WTC11 (cell line): ENCODE measurements at regions not wholly inside any gene's neighbourhood (a gene's known extent, or its start where the extent isn't known, plus 50 kb on each side); places are given as distances from the start of the nearest gene placed in this dataset.

Source experiments
- ATAC-seq: fragments of 200-7000 bp; cut with Tn5 transposase; 2 replicates; pipeline ENCODE4 v1.10.0; 2021; ENCODE audit warnings: mild to moderate bottlenecking, moderate library complexity
- CTCF ChIA-PET: fragments of 300-600 bp; sonication (Branson Sonifier 250); formaldehyde crosslinking; loops from one replicate; lab custom pipeline; 2021; ENCODE audit warnings: antibody characterized with exemption; lab: Charles Lee
- POLR2A ChIA-PET: fragments of 350-600 bp; sonication (Branson Sonifier 250); formaldehyde crosslinking; loops from one replicate; lab custom pipeline; 2021; ENCODE audit warnings: antibody characterized with exemption; lab: Charles Lee
- DNase-seq: peaks from one replicate; pipeline ENCODE4 v3.0.0; 2021; ENCODE audit warnings: low spot score
- H3K27ac Mint-ChIP-seq: 2 replicates; pipeline ENCODE4 v1.8.0; 2021; ENCODE audit warnings: mixed read lengths
- H3K27me3 Mint-ChIP-seq: 2 replicates; pipeline ENCODE4 v1.8.0; 2021; ENCODE audit warnings: low read depth, mild to moderate bottlenecking, moderate library complexity, mixed read lengths
- H3K36me3 Mint-ChIP-seq: 2 replicates; pipeline ENCODE4 v1.8.0; 2021; ENCODE audit warnings: mixed read lengths
- H3K4me1 Mint-ChIP-seq: 2 replicates; pipeline ENCODE4 v1.8.0; 2022; ENCODE audit warnings: mixed read lengths
- H3K4me3 Mint-ChIP-seq: 2 replicates; pipeline ENCODE4 v1.8.0; 2021; ENCODE audit warnings: mild to moderate bottlenecking, moderate library complexity, mixed read lengths
- H3K9me3 Mint-ChIP-seq: 2 replicates; pipeline ENCODE4 v1.8.0; 2021; ENCODE audit warnings: mixed read lengths
- AFF4 ChIP-seq: sonication (generic); formaldehyde crosslinking; IDR thresholded peaks from 2 replicates; pipeline ENCODE4 v1.8.1; 2023; ENCODE audit warnings: mild to moderate bottlenecking, missing genetic modification reagents, borderline replicate concordance
- CREM ChIP-seq: sonication (generic); formaldehyde crosslinking; IDR thresholded peaks from 2 replicates; pipeline ENCODE4 v1.8.1; 2022; ENCODE audit warnings: mild to moderate bottlenecking, missing genetic modification reagents, moderate library complexity
- FOXK1 ChIP-seq: sonication (generic); formaldehyde crosslinking; IDR thresholded peaks from 2 replicates; pipeline ENCODE4 v1.8.0; 2022; ENCODE audit warnings: mild to moderate bottlenecking, moderate library complexity, missing genetic modification reagents
- JUN ChIP-seq: sonication (generic); formaldehyde crosslinking; IDR thresholded peaks from 2 replicates; pipeline ENCODE4 v1.8.0; 2023; ENCODE audit warnings: mild to moderate bottlenecking, missing genetic modification reagents
- MYBL2 ChIP-seq: sonication (generic); formaldehyde crosslinking; IDR thresholded peaks from 2 replicates; pipeline ENCODE4 v1.8.1; 2023; ENCODE audit warnings: mild to moderate bottlenecking, moderate library complexity, missing genetic modification reagents
- NFYB ChIP-seq: sonication (generic); formaldehyde crosslinking; conservative IDR thresholded peaks from 2 replicates; pipeline ENCODE4 v1.8.0; 2022; ENCODE audit warnings: low read depth, missing genetic modification reagents
- OVOL2 ChIP-seq: fragments of 250-450 bp; sonication (Bioruptor Pico); IDR thresholded peaks from 2 replicates; pipeline ENCODE4 v1.9.0; 2021; ENCODE audit warnings: mild to moderate bottlenecking, borderline replicate concordance
- SMAD4 ChIP-seq: sonication (generic); formaldehyde crosslinking; IDR thresholded peaks from 2 replicates; pipeline ENCODE4 v1.8.0; 2022; ENCODE audit warnings: mild to moderate bottlenecking, missing genetic modification reagents
- TEAD1 ChIP-seq: sonication (generic); formaldehyde crosslinking; IDR thresholded peaks from 2 replicates; pipeline ENCODE4 v1.8.0; 2022; ENCODE audit warnings: mild to moderate bottlenecking, missing genetic modification reagents
- ZNF281 ChIP-seq: sonication (generic); formaldehyde crosslinking; IDR thresholded peaks from 2 replicates; pipeline ENCODE4 v1.8.0; 2023; ENCODE audit warnings: mild to moderate bottlenecking, missing genetic modification reagents
- ZNF423 ChIP-seq: fragments of 250-450 bp; sonication (Bioruptor Pico); IDR thresholded peaks from 2 replicates; pipeline ENCODE4 v2.1.2; 2022; ENCODE audit warnings: mild to moderate bottlenecking, moderate library complexity
- TF ChIP-seq, protein P1 (sequence below): sonication (generic); formaldehyde crosslinking; IDR thresholded peaks from 2 replicates; pipeline ENCODE4 v1.8.0; 2022; ENCODE audit warnings: mild to moderate bottlenecking, missing genetic modification reagents
- TF ChIP-seq, protein P2 (sequence below): sonication (generic); formaldehyde crosslinking; IDR thresholded peaks from 2 replicates; pipeline ENCODE4 v1.8.0; 2022; ENCODE audit warnings: mild to moderate bottlenecking, missing genetic modification reagents
- TF ChIP-seq, protein P3 (sequence below): sonication (generic); formaldehyde crosslinking; IDR thresholded peaks from 2 replicates; pipeline ENCODE4 v1.8.0; 2022; ENCODE audit warnings: mild to moderate bottlenecking, missing genetic modification reagents
- TF ChIP-seq, protein P4 (sequence below): fragments of 250-450 bp; sonication (Bioruptor Pico); IDR thresholded peaks from 2 replicates; pipeline ENCODE4 v1.9.0; 2021; ENCODE audit warnings: mild to moderate bottlenecking

DNA sequence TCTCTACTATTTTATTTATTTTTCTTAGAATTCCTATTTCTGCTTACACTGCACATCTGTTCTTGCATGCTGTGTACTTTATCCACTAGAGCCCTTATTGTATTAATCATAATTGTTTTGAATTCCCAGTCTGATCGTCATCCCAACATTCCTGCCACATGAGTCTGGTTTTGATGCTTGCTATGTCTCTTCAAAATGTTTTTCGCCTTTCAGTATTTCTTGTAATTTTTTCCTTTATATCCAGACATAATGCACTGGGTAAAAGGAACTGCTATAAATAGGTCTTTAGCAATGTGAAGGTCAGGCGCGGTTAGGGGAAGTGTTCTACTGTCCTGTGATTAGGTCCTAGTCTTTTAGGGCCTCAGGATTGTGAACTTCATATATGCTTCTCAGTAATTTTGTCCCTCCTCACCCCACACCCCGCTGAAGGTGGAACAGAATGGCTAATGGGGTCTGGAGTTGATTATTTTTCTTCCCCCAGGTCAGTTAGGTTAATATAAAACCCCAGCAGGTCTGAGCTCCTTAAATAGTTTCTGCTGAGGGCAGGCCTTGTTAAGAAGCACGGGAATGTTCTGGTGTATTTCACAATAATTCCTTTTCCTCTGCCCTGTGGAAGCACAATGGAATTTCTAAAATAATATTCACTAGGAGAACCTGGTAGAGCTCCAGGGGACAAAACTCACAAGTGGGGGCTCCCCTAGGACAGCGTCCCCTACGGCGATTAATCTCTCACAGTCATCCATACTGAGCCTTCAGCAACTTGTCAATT, 146.6 kb upstream of the TUT7 start:
- TF ChIP-seq MYBL2 (CRISPR knock-in tag) (no peak), CREM (CRISPR knock-in tag) (no peak), NFYB (CRISPR knock-in tag) (no peak), AFF4 (CRISPR knock-in tag) (no peak), ZNF281 (CRISPR knock-in tag) (no peak), SMAD4 (CRISPR knock-in tag) (no peak), JUN (no peak), ZNF423 (CRISPR knock-in tag) (no peak), FOXK1 (CRISPR knock-in tag) (no peak), TEAD1 (CRISPR knock-in tag) (no peak)
- TF ChIP-seq, protein P1, sequence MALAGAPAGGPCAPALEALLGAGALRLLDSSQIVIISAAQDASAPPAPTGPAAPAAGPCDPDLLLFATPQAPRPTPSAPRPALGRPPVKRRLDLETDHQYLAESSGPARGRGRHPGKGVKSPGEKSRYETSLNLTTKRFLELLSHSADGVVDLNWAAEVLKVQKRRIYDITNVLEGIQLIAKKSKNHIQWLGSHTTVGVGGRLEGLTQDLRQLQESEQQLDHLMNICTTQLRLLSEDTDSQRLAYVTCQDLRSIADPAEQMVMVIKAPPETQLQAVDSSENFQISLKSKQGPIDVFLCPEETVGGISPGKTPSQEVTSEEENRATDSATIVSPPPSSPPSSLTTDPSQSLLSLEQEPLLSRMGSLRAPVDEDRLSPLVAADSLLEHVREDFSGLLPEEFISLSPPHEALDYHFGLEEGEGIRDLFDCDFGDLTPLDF (CRISPR knock-in tag): no peak
- TF ChIP-seq, protein P2, sequence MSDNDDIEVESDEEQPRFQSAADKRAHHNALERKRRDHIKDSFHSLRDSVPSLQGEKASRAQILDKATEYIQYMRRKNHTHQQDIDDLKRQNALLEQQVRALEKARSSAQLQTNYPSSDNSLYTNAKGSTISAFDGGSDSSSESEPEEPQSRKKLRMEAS (CRISPR knock-in tag): no peak
- TF ChIP-seq, protein P3, sequence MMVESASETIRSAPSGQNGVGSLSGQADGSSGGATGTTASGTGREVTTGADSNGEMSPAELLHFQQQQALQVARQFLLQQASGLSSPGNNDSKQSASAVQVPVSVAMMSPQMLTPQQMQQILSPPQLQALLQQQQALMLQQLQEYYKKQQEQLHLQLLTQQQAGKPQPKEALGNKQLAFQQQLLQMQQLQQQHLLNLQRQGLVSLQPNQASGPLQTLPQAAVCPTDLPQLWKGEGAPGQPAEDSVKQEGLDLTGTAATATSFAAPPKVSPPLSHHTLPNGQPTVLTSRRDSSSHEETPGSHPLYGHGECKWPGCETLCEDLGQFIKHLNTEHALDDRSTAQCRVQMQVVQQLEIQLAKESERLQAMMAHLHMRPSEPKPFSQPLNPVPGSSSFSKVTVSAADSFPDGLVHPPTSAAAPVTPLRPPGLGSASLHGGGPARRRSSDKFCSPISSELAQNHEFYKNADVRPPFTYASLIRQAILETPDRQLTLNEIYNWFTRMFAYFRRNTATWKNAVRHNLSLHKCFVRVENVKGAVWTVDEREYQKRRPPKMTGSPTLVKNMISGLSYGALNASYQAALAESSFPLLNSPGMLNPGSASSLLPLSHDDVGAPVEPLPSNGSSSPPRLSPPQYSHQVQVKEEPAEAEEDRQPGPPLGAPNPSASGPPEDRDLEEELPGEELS: no peak
- TF ChIP-seq, protein P4, sequence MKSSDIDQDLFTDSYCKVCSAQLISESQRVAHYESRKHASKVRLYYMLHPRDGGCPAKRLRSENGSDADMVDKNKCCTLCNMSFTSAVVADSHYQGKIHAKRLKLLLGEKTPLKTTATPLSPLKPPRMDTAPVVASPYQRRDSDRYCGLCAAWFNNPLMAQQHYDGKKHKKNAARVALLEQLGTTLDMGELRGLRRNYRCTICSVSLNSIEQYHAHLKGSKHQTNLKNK (CRISPR knock-in tag): no peak
- TF ChIP-seq, all 79 proteins: peak for 0
- H3K9me3 Mint-ChIP-seq: peaks cover 7% of the 10 kb centered on the region
- ChIA-PET CTCF (interaction anchor here (0.7 kb wide), 1 partner anchor 137 kb away, joined by 3 read pairs; no protein-coding TSS in a partner anchor), POLR2A (no interaction called here)
- H3K4me1 Mint-ChIP-seq: no peaks in the 10 kb centered on the region
- ATAC-seq (no peak), DNase-seq (no peak)
- no peaks in the 10 kb centered on the region for H3K36me3 Mint-ChIP-seq
- H3K4me3 Mint-ChIP-seq: no peak overlapping the region
- no peak overlapping the region for H3K27ac Mint-ChIP-seq
- H3K27me3 Mint-ChIP-seq: no peaks in the 10 kb centered on the region

- no peaks in the 10 kb centered on the region for H3K27me3 Mint-ChIP-seq
- no peak overlapping the region for H3K27ac Mint-ChIP-seq
- H3K9me3 Mint-ChIP-seq: peaks cover 4% of the 10 kb centered on the region
- POLR2A ChIA-PET: no interaction called here
- ATAC-seq: no peak
- no peak overlapping the region for H3K4me3 Mint-ChIP-seq
- DNase-seq: no peak
- no peaks in the 10 kb centered on the region for H3K4me1 Mint-ChIP-seq
- H3K36me3 Mint-ChIP-seq: no peaks in the 10 kb centered on the region
- CTCF ChIA-PET: interaction anchor here (0.5 kb wide), 1 partner anchor 67 kb away, joined by 3 read pairs; no protein-coding TSS in a partner anchor
- no peak for TF ChIP-seq OVOL2 (CRISPR knock-in tag)
Observed at GRCh38 chr9:86500031-86500430, 145.8 kb upstream of the TUT7 start.
